Left renal cortex interstitium (tissue), 4 donors: ENCODE measurements at regions not wholly inside any gene's neighbourhood (a gene's known extent, or its start where the extent isn't known, plus 50 kb on each side); places are given as distances from the start of the nearest gene placed in this dataset.
"Not testable (repeated sequence)": the region's sequence is repeated elsewhere in the genome, so short reads cannot be mapped to it uniquely, and the experiment has no call there.

Source experiments
- DNase-seq, 4 donors: peaks; one replicate each; pipeline ENCODE4 v3.0.0-alpha.2; 2013; ENCODE audit warnings: low read depth in 4 of 4, low spot score in 2 of 4, missing footprints in 1 of 4

DNA sequence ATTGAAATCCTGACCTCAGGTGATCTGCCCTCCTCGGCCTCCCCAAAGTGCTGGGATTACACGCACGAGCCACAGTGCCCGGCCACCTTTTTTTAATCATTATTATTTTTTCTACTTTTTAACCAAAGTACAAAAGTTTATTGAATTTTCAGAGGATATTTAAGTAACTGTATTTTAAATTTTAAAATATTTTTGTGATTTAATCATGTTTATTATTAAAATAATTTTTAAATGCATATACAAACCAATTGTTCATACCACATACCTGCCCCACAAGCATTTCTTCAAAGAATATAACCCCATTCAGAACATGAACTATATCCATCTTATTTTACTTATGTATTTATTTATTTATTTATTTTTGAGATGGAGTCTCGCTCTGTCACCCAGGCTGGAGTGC, 163.6 kb upstream of the MAP2 start:
- DNase-seq: no peak

DNA sequence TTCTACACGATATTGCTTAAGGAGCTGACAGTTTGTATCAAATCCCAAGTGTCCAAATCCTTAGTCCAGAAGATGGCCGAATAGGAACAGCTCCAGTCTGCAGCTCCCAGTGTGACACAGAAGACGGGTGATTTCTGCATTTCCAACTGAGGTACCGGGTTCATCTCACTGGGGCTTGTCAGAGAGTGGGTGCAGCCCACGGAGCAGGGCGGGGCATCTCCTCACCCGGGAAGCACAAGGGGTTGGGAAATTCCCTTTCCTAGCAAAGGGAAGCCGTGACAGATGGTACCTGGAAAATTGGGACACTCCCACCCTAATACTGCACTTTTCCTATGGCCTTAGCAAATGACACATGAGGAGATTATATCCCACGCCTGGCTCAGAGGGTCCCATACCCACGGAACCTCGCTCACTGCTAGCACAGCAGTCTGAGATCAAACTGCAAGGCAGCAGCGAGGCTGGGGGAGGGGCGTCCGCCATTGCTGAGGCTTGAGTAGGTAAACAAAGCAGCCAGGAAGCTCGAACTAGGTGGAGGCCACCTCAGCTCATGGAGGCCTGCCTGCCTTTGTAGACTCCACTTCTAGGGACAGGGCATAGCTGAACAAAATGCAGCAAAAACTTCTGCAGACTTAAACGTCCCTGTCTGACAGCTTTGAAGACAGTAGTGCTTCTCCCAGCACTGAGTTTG, 162.3 kb upstream of the MAP2 start:
- not testable (repeated sequence) for DNase-seq

DNA sequence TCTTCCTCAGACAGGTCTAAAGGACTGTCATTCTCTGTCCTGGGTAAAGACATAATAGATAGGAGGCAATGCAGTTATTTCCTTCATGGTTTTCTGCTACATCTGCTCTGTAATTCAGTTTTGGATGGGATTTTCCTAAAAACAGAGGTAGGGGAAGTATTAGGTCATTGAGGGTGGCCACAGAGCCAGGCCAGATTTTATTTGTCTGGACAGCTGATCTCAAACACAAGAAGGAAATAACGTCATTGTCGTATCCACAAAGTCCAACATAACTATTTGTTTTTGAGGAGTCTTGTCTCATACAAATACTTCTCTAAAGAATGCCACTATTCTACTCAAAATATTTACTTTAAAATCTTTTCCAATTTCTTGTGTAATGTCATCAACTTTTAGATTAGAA, 154.8 kb upstream of the MAP2 start:
- no peak for DNase-seq

DNA sequence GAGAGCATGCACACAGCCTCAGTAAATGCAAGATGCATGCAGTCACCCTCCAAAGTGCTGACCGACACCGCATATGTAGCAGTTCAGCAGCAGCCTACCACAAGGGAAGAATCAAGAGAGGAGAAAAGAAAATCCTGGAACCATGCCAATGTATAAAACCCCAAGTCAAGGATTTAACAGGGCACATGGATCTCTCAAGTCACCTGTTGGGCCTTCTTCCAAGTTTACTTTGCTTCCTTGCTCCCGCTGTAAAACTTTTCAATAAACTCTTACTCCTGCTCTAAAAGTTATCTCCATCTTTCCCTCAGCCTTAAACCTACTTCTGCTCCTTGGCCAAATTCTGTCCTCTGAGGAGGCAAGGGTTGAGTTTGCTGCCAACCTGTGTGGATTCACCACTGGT, 147.8 kb upstream of the MAP2 start:
- DNase-seq: no peak

DNA sequence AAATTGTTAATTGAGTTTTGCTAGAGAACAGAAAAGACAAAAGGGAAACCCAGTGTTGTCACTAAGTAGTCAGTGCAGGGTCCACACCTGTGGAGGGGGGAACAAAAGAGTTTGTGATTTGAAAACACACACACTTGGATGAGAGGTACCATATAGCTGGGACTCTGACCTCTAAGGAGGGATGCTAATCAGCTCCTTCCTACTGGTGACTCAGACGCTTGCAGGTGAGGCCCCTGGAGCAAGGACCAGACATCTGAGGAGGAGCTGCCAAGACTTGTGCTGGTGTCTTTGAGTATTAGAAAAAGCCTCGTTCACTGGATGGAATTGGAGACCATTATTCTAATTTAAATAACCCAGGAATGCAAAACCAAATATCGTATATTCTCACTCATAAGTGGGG, 146.4 kb upstream of the MAP2 start:
- no peak for DNase-seq

DNA sequence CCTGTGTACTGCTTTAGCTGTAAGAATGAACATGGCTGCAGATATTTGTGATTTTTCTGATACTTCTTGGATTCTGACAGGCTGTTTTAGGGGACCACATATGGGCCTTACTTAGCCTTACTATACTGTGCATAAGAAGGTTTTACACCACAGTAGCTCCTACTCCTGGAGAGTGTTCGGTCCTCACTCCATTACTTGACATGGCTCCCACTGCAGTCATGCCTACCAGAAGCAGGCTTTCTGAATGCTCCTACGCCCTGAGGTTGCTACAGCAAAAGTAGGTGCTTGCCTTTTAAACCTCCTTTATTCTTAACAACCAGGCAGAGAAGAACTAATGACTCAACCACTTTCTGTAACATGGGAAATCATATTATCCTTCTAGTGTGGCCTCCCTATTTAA, 125.2 kb upstream of the MAP2 start:
- DNase-seq: no peak

DNA sequence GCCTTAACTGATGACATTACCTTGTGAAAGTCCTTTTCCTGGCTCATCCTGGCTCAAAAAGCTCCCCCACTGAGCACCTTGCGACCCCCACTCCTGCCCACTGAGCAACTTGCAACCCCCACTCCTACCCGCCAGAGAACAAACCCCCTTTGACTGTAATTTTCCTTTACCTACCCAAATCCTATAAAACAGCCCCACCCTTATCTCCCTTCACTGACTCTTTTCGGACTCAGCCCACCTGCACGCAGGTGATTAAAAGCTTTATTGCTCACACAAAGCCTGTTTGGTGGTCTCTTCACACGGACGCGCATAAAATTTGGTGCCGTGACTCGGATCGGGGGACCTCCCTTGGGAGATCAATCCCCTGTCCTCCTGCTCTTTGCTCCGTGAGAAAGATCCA, 124.4 kb upstream of the MAP2 start:
- not testable (repeated sequence) for DNase-seq

DNA sequence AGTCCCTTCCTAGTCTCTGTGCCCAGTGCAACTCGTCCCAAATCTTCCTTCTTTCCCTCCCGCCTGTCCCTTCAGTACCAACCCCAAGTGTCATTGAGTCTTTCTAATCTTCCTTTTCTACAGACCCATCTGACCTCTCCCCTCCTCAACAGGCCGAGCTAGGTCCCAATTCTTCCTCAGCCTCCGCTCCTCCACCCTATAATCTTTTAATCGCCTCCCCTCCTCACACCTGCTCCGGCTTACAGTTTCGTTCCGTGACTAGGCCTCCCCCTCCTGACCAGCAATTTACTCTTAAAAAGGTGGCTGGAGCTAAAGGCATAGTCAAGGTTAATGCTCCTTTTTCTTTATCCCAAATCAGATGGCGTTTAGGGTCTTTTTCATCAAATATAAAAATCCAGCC, 123.1 kb upstream of the MAP2 start:
- not testable (repeated sequence) for DNase-seq

DNA sequence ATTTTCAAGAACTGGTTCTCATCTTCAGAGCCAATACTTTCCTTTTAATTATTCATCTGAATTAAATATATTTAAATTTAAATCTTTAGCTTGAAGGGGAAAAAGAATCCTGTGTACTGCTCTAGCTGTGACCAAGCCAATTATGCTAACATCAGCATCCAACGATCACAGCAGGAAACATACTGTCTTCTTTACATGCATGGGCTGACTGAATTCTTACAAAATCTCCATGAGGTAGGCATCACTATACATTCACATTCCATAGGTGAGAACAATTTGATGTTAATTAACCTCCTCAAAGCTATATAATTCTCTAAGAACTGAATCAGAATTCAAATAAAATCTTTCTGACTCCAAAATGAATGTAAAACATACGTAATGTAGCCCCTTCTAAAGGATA, 118.8 kb upstream of the MAP2 start:
- DNase-seq: no peak

DNA sequence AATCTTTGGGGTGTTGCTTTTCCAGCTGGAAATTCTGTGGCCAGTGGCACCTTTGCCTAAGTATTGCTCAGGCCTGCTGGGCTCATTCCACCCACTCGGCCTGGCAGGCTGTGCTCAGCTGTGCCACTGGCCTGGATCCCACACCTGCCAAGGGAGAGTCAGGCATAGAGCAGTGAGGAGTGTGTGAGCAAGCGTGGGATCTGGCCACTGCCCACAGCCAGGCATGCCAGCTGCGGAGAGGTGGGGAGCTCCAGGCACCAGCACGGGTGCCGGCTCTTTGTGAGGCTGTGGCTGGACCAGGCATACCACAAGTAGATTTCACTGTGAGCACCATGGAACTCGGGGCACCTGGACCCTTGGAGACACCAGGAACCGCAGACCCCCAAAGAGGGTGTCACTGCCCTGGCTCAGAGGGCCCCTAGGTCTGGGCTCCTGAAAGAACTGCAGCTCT, 118.1 kb upstream of the MAP2 start:
- DNase-seq: no peak

DNA sequence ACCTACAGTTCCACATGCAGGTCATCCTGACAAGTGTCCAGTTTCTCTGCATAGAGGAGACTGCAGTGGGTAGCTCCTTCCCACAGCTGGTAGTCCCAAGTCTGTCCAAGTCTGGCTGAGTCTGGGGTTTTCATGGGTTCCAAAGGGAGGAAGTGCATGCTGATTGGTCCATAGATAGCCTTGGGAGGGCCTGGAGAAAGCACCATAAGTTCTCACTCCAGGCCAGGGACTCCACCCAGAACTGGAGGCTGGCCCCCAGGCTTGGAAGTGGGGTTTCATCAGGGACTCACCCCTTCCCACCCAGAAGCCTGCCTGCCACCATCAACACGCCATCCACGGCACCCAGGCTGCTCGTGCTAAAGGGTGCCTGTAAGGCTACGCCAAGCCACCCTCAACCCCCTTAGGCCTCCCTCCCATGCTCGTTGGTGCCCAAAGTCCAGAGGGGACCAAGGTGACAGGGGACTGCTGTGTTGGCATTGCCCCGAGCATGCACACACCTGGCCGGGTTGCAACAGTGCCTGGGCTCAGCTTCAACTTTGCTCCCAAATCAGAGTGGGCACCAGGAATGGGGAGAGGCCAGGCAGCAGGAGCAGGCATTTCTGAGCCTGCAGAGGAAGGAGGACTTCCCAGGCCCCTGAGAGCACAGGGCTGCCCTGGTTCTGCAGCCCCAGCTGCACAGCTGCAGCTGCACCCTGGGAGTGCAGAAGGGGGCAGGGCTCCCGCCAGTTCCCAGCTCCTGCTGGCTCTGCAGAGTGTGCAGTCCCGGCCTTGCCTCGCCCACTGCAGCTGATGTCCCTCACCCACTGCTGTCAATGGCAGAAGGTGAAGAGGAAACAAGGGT, 116.5 kb upstream of the MAP2 start:
- DNase-seq: no peak

DNA sequence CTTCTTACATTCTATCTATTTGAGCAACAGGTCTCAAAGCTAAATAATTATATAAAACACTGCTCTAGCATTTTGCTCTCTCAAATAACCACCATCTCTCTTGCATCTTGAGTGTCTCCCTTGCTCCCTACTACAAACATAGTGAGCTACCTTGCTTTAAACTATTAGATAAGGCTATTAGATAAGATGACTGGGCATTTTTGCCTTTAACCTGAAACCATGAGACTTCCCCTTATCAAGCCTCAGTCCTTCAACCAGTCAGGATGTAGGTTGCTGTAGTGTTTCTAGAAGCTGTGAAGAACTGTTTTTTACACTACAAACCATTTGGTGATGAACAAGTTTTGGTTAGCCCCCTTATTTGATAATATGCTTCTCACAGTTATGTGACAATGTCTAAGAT, 115.4 kb upstream of the MAP2 start:
- no peak for DNase-seq

DNA sequence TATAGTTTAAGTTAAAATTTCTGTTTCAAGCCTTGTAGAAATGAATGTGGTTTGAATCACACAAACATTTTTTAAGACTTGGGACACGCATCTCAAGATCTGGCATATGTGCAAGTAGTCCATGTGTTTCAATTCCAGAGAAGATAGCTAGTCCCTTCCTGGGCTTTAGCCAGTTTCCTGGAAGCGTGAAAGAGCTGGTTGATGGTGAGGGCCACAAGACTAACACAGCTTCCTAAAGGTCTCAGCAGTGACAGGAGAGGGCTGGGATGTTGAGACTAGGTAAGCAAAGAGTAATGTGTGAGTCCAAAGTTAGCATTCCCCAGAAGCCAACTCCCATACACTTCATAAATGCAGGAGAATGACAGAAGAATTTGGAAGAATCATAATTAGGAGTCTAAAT, 111.9 kb upstream of the MAP2 start:
- no peak for DNase-seq

DNA sequence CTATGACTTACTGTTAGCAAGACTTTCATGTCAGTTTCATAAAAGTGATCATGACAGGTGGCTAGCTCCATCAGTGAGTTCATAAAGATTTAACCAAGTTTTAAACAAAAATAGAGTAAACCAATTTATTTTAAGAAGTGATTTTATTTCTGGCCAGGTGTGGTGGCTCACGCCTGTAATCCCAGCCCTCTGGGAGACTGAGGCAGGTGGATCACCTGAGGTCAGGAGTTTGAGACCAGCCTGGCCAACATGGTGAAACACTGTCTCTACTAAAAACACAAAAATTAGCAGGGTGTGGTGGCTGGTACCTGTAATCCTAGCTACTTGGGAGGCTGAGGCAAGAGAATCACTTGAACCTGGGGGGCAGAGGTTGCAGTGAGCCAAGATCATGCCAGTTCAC, 111.4 kb upstream of the MAP2 start:
- DNase-seq: not testable (repeated sequence)

DNA sequence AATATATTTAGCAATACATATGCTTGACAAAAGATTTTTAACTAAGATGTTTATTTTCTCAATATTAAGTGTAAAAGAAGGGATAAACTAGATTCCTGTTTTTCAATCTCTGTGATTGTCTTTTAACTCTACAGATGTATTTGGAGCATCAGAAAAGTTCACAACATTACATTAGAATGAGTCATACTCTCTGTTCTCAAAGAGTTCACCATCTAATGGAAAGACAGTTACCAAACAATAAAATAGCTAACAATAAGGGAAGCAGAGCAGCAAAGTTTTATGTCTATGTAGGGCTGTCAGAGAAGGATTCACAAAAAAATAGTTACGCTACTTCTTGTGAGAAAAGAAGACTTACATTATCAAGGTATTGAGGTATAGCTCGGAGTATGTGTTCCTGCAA, 109.2 kb upstream of the MAP2 start:
- DNase-seq: no peak

DNA sequence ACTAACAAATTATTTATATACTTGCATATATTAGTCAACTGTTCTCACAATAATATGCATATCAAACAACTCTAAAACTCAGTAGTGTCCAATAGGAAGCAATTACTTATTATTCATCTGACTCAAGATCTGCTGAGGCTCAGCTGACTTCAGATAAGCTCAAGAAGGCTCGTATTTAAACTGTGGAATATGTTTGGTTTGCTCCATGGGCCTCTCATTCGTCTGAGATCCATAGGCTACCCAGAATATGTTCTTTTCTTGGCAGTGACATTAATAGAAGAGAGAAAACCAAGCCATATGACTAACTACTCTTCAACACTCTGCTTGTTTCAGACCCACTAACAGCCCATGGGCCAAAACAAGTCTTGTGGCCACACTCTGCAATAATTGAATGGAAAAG, 107.7 kb upstream of the MAP2 start:
- no peak for DNase-seq

DNA sequence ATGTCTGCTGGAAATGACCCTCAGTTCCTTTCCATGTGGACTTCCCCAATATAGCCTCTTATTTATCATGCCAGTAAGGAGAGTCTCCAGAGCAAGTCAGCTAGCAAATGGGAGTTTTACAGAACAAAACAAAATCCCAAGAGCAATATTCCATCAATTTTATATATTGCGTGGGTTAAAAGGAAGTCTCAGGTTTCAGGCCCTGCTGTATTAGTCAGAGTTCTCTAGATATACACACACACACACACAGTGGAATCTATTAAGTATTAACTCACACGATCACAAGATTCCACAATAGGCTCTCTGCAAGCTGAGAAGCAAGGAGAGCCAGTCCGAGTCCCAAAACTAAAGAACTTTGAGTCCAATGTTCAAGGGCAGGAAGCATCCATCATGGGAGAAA, 102.8 kb upstream of the MAP2 start:
- no peak for DNase-seq

DNA sequence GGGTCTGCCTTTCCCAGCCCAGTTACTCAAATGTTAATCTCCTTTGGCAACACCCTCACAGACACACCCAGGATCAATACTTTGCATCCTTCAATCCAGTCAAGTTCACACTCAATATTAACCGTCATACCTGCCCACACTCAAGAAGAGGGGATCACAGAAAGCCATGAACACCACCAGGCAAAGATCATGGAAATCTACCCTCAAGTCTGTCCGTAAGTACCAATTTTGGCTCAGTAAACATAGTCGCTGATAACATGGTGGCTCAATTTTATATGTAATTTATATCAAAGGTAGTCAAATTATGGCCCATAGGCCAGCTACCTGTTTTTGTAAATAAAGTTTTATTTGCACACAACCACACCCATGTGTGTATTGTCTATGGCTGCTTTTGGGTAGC, 102.3 kb upstream of the MAP2 start:
- DNase-seq: no peak

DNA sequence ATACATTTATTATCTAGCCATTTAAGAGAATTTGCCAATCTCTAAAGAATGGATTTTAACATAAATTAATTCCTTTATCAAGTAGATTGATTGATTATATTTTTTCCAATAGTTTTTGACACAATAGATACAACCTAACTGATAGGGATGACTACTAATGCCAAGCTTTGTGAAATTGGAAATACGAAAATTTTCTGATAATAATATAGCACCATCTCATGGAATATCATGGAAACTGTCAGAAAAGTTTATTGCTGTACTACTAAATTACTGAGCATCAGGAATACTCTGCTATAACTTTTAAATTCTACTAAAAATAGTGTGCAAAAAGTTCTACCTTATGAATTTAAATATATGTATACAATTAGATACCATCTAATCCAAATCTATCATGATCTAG, 101.8 kb upstream of the MAP2 start:
- DNase-seq: no peak

DNA sequence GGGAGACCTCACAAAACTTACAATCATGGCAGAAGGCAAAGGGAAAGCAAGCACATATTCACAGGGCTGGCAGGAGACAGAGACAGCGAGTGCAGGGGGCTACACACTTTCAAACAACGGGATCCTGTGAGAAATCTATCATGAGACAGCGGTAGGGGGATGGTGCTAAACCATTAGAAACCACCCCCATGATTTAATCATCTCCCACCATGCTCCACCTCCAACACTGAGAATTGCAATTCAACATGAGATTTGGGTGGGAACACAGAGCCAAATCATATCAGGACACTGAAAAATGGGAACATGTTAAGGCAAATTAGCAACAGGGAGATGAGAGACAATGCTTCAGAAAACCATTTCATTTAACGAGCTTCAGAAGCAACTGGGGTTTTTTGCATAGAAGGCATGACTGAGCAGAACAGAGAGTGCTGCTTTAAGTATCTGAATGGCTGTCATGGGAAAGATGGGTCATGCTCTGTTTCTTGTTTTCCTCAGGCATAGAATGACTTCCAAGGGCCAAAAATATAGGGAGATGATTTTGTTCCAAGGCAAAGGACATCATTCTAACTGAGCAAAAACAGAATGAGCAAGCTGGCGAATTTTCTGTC, 100.8 kb upstream of the MAP2 start:
- DNase-seq: no peak

DNA sequence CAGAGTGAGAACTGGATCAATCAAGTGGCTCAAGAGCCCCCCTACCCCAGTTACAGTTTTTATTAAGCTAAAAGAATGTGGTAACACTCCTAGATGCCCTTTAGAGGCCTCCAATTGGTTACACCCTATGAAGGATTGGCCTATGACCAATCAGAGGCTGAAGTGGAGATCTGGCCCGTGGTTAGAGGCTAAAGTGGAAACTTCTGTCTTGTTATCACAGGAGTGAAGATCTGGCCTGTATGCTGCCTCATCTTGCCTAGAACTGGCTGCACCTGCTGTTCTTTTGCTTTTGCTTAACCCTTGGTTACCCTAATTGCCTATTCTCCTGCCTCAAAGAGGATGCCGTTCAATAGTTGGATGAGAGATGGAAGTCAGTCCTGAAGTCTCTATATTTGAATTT, 100.1 kb upstream of the MAP2 start:
- DNase-seq: no peak

DNA sequence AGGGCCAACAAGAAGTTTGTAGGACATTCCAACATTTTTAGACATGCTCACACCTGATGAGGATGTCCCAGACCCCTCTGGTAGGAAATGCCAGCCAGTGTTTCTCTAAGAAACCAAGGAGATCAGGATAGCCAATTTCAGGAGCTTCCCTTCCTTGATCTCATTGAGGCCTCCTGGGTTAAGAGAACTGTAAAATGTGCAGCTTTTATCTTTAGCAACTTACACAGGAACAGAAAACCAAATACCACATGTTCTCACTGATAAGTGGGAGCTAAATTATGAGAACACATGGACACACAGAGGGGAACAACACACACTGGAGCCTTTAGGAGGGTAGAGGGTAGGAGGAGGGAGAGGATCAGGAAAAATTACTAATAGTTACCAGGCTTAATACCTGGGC, 99.6 kb upstream of the MAP2 start:
- DNase-seq: no peak
